Smooth muscle cell (in vitro differentiated cells): ENCODE measurements at regions not wholly inside any gene's neighbourhood (a gene's known extent, or its start where the extent isn't known, plus 50 kb on each side); places are given as distances from the start of the nearest gene placed in this dataset.

Experiments
- DNase-seq: peaks from one replicate; lab custom pipeline; 2025; ENCODE audit not compliant: unreplicated experiment; lab: John Stamatoyannopoulos, UW
- H2AFZ ChIP-seq: fragments of 200-600 bp; sonication (generic); 2 replicates; pipeline ENCODE4 v1.6.0; 2016; ENCODE audit warnings: antibody characterized with exemption, low read depth, mild to moderate bottlenecking
- H3F3A ChIP-seq: fragments of 200-600 bp; sonication (generic); 2 replicates; pipeline ENCODE4 v1.6.0; 2017; ENCODE audit warnings: antibody characterized with exemption, low read depth
- H3K27ac ChIP-seq: fragments of 200-600 bp; sonication (generic); 2 replicates; pipeline ENCODE4 v1.5.1; 2016; ENCODE audit warnings: low read depth, mild to moderate bottlenecking
- H3K27me3 ChIP-seq: fragments of 200-600 bp; sonication (generic); 2 replicates; pipeline ENCODE4 v1.6.1; 2016; ENCODE audit warnings: low read depth, mild to moderate bottlenecking
- H3K36me3 ChIP-seq: fragments of 200-600 bp; sonication (generic); 2 replicates; pipeline ENCODE4 v1.5.1; 2016; ENCODE audit warnings: low read depth
- H3K4me1 ChIP-seq: fragments of 200-600 bp; sonication (generic); 2 replicates; pipeline ENCODE4 v1.5.1; 2016; ENCODE audit warnings: low read depth
- H3K4me2 ChIP-seq: fragments of 200-600 bp; sonication (generic); 2 replicates; pipeline ENCODE4 v1.6.0; 2016; ENCODE audit warnings: mild to moderate bottlenecking
- H3K4me3 ChIP-seq: fragments of 200-600 bp; sonication (generic); 2 replicates; pipeline ENCODE4 v1.5.1; 2016; ENCODE audit warnings: mild to moderate bottlenecking
- H3K79me2 ChIP-seq: fragments of 200-600 bp; sonication (generic); 2 replicates; pipeline ENCODE4 v1.6.0; 2016; ENCODE audit warnings: low read depth, mild to moderate bottlenecking
- H3K9ac ChIP-seq: fragments of 200-600 bp; sonication (generic); 2 replicates; pipeline ENCODE4 v1.6.0; 2016; ENCODE audit warnings: low read depth
- H3K9me3 ChIP-seq: fragments of 200-600 bp; sonication (generic); replicated peaks from 2 replicates; pipeline ENCODE4 v1.5.1; 2016; ENCODE audit warnings: low read depth
- H4K20me1 ChIP-seq: fragments of 200-600 bp; sonication (generic); 2 replicates; pipeline ENCODE4 v1.6.0; 2016; ENCODE audit warnings: low read depth
- WGBS: methylation state at CpG from one replicate; pipeline ENCODE4 v1.1.7; 2016; ENCODE audit warnings: low lambda C conversion rate; 5-methylcytosine and 5-hydroxymethylcytosine counted together
- TF ChIP-seq, protein P1 (sequence below): fragments of 200-600 bp; sonication (generic); IDR thresholded peaks from 2 replicates; pipeline ENCODE4 v1.5.1; 2017; ENCODE audit warnings: borderline replicate concordance, mild to moderate bottlenecking, antibody characterized with exemption; ENCODE audit not compliant: insufficient read depth, poor library complexity, severe bottlenecking

DNA sequence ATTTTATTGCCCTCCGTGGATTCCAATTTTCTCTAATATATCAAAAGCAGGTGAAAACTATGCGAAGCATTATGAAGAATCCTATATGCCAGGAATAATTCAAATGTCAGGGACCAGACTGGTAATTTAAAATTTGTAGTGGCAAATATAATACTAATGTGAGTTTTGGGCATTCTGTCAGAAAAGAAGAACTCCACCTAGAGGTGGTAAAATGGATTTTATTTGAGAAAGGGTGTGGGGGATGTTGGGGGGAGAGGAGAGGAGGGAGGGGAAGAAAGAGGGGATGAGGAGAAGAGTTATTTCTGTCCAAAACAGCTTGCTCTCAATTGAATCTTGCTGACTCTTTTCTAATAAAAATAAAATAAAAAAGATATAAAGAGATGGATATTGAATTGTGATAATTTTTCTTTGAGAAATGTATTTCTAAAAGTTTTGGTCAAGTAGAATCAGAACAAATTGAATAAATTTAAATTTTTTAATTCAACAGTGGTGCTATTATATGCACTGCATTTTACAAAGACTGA is 929.3 kb upstream of the SLITRK5 start:
- no peaks in the 10 kb centered on the region for H3K36me3 ChIP-seq
- H3K27me3 ChIP-seq: no peaks in the 10 kb centered on the region
- no peak overlapping the region for H3K4me3 ChIP-seq
- no peak overlapping the region for H3K9ac ChIP-seq
- no peak for DNase-seq
- H3K27ac ChIP-seq: no peak overlapping the region
- no peaks in the 10 kb centered on the region for H4K20me1 ChIP-seq
- no peak overlapping the region for H3K4me2 ChIP-seq
- H2AFZ ChIP-seq: peak overlapping the region; percentile 12
- no peaks in the 10 kb centered on the region for H3K79me2 ChIP-seq
- TF ChIP-seq, protein P1, sequence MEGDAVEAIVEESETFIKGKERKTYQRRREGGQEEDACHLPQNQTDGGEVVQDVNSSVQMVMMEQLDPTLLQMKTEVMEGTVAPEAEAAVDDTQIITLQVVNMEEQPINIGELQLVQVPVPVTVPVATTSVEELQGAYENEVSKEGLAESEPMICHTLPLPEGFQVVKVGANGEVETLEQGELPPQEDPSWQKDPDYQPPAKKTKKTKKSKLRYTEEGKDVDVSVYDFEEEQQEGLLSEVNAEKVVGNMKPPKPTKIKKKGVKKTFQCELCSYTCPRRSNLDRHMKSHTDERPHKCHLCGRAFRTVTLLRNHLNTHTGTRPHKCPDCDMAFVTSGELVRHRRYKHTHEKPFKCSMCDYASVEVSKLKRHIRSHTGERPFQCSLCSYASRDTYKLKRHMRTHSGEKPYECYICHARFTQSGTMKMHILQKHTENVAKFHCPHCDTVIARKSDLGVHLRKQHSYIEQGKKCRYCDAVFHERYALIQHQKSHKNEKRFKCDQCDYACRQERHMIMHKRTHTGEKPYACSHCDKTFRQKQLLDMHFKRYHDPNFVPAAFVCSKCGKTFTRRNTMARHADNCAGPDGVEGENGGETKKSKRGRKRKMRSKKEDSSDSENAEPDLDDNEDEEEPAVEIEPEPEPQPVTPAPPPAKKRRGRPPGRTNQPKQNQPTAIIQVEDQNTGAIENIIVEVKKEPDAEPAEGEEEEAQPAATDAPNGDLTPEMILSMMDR: no peak
- 82% methylated on average over 2 of the region's 2 CpGs for WGBS
- H3K9me3 ChIP-seq: no peaks in the 10 kb centered on the region
- no peaks in the 10 kb centered on the region for H3K4me1 ChIP-seq
- no peaks in the 10 kb centered on the region for H3F3A ChIP-seq

DNA sequence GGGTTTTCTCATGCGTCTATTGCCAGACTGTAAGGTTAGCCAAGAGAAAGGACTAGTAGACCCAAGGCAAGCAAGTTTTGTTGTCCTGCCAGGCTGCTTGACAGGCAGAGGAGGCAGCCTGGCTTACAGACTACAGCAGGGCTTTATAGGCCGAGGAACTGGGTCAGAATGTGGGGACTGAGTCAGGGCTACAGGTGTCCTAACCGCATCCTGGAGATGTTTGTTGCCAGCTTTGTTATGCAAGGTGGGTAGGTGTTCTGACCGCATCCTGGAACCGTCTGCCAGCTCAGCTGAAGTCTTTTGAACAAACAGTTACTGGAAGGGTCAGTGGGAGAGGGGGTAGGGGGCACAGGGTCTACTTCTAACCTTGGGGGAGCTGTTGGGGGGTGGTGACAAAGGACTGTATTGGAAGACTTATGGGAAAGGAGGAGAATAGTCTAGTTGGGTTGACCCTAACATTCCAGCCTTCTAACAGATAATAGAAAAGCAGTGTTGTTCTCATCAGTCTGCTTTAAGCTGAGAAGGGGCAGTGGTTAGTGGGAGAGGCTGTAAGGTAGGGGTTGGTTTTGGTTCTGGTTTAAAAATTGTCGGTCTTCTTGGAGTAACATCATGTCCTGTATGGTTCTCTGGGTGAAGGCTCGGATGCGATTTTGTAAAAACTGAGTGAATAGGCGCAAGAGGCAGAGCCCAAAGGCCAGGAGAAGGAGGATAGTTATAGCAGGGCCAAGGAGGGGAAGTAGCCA is 913.8 kb upstream of the SLITRK5 start:
- no peak for DNase-seq
- Histone ChIP-seq H3K27ac (no peak overlapping the region), H2AFZ (no peak overlapping the region), H3F3A (no peaks in the 10 kb centered on the region), H3K4me1 (no peaks in the 10 kb centered on the region), H3K27me3 (no peaks in the 10 kb centered on the region), H3K4me2 (no peak overlapping the region), H4K20me1 (no peaks in the 10 kb centered on the region), H3K79me2 (no peaks in the 10 kb centered on the region), H3K36me3 (no peaks in the 10 kb centered on the region), H3K4me3 (no peak overlapping the region), H3K9me3 (no peaks in the 10 kb centered on the region), H3K9ac (no peak overlapping the region)
- TF ChIP-seq, protein P1: no peak
- WGBS: 81% methylated on average over 9 of the region's 9 CpGs

DNA sequence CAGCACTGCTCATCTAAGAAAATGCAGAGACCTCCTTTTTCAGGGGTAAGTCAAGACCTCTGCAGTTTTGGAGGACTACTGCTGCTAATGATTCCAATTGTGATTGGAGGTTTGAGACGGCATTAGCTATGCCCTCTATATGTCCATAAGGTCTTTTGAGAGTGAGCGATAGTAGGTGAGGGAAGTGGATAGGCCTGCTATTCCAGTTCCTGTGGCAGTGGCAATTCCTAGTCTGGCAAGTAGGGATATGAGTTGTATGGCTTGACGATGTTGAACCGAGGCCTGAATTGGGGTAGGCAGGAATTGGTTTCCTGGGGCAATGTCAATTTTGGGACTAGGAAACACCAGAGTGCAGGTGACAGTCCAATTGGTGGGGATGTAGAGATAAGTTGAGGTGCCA is 913.1 kb upstream of the SLITRK5 start:
- Histone ChIP-seq H3K4me1 (no peaks in the 10 kb centered on the region), H4K20me1 (no peaks in the 10 kb centered on the region), H3K36me3 (no peaks in the 10 kb centered on the region), H3K9ac (no peak overlapping the region), H3K27ac (no peak overlapping the region), H3F3A (no peaks in the 10 kb centered on the region), H2AFZ (no peak overlapping the region), H3K4me3 (no peak overlapping the region), H3K9me3 (no peaks in the 10 kb centered on the region), H3K27me3 (no peaks in the 10 kb centered on the region), H3K4me2 (no peak overlapping the region), H3K79me2 (no peaks in the 10 kb centered on the region)
- no peak for DNase-seq
- TF ChIP-seq, protein P1: no peak
- WGBS: 76% methylated on average over 4 of the region's 4 CpGs

DNA sequence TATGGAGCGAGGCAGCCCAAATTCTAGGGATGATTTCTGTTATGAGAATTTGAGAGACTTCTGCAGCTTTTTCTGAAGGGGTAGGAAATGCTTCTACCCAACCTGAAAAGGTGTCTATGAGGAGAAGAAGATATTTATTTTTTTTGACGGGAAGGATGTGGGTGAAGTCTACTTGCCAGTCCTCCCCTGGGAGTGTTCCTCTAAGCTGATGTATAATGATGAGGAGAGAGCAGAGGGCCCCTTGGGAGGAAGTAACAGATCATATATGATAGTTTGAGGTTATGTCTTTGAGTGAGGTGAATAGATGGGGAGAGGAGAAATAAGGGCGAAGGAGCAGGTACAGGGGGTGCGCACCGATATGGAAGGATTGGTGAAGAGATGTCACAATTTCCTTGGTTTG is 910.6 kb upstream of the SLITRK5 start:
- no peak for DNase-seq
- Histone ChIP-seq H3K9ac (no peak overlapping the region), H3K27ac (no peak overlapping the region), H3K79me2 (no peaks in the 10 kb centered on the region), H3K27me3 (no peaks in the 10 kb centered on the region), H3K4me3 (no peak overlapping the region), H3K9me3 (no peaks in the 10 kb centered on the region), H3F3A (no peaks in the 10 kb centered on the region), H3K36me3 (no peaks in the 10 kb centered on the region), H3K4me1 (no peaks in the 10 kb centered on the region), H3K4me2 (no peak overlapping the region), H2AFZ (no peak overlapping the region), H4K20me1 (no peaks in the 10 kb centered on the region)
- TF ChIP-seq, protein P1: no peak
- WGBS: 96% methylated on average over 5 of the region's 5 CpGs
